IPS DF 4.7 (cell line): ENCODE measurements at regions not wholly inside any gene's neighbourhood (a gene's known extent, or its start where the extent isn't known, plus 50 kb on each side); places are given as distances from the start of the nearest gene placed in this dataset.
"Not testable (repeated sequence)": the region's sequence is repeated elsewhere in the genome, so short reads cannot be mapped to it uniquely, and the experiment has no call there.

Source experiments
- DNase-seq: peaks from one replicate; pipeline ENCODE4 v3.0.0-alpha.2; 2013; ENCODE audit warnings: low spot score; ENCODE audit errors: extremely low read depth

DNA sequence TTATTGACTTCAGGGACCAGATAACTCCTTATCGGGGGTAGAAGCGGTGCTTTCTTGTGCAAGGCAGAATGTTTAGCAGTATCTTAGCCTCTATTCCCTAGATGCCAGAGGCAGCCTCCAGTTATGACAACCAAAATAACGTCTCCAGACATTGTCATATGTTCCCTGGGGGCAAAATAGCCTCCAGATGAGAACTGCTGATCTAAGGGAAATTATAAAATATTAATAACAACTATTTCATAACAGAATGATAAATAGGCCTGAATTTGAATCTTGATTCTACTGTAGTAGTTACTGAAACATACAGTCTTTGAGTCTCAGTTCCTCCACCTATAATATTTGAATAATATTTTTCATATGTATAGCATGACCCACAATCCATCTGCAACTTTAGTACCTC lies 1431.3 kb downstream of the ZPLD1 start:
- DNase-seq: no peak

DNA sequence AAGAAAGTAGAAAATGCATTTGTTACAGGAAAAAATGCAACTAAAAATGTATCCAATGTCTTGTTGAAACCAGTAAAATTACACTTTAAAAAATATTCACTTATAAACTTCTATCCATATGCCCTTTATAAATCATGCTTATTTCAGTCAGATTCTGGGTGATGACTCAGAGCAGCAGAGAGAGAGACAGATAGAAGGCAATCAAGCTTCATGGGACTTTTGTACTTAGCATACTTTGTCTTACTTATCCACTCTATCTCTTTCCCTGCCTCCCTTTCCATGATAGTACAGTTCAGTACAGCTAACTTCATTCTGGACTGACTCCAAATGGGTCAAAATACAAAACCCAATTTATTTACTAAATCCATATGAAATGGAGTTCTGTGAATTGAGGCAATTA lies 1438.2 kb downstream of the ZPLD1 start:
- no peak for DNase-seq

DNA sequence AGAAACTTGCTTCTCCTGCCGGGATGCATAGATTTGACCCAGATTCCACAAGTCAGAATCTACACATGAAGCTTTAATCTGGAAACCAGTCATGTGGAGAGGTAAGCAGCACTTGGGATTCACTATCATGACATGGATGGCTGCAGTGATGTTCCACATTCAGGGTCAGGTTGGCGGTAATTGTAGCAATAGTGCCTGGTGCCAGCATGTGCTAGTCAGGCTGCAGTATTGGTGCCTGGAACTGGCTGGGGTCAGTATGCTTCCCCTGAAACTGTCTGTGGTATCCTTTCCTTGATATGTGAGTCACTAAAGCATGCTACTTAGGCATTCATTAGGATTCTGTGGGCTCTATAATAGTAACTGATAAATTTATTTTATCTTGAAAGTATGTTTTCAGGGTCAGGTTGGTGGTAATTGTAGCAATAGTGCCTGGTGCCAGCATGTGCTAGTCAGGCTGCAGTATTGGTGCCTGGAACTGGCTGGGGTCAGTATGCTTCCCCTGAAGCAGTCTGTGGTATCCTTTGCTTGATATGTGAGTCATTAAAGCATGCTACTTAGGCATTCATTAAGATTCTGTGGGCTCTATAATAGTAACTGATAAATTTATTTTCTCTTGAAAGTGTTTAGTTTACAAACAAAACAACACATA lies 1439.2 kb downstream of the ZPLD1 start:
- no peak for DNase-seq

- not testable (repeated sequence) for DNase-seq
Measured at GRCh38 chr3:103881809-103882208, 1447.0 kb downstream of the ZPLD1 start.

GRCh38 chr3:103889675-103890074 lies 1454.9 kb downstream of the ZPLD1 start:
- DNase-seq: no peak

- DNase-seq: no peak
Measured at GRCh38 chr3:103894162-103894822, 1459.5 kb downstream of the ZPLD1 start.

DNA sequence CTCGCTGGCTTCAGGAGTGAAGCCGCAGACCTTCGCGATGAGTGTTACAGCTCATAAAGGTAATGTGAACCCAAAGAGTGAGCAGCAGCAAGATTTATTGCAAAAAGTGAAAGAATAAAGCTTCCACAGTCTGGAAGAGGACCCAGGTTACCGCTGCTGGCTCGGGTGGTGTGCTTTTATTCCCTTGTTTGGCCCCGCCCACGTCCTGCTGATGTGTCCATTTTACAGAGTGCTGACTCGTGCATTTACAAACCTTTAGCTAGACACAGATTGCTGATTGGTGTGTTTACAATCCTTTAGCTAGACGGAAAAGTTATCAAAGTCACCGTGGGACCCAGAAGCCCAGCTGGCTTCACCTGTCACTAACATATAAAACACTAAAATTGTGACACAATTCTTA lies 1464.5 kb downstream of the ZPLD1 start:
- no peak for DNase-seq

GRCh38 chr3:103904991-103905390 lies 1461.7 kb upstream of the ALCAM start:
- DNase-seq: no peak

DNA sequence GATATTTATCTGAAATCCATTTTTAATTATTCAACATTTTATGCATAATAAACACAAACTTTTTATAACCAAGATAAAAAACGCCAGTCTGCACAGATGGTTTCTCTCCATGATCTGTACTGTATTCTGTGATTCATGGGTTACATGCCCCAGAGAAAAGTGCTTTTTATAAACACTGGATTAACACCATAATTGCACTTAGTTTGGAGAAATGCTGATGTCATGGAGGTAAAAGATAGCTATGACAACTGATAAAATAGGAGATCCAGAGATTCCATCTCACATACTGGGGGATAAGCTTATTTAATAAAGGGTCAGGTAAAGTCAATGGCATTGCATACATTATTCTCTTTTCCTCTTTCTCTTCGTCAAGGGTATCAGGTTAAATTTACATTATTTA lies 1460.4 kb upstream of the ALCAM start:
- no peak for DNase-seq

- no peak for DNase-seq
Measured at GRCh38 chr3:103906808-103907207, 1459.9 kb upstream of the ALCAM start.

- no peak for DNase-seq
Measured at GRCh38 chr3:103907567-103907966, 1459.1 kb upstream of the ALCAM start.

GRCh38 chr3:103909395-103909794 lies 1457.3 kb upstream of the ALCAM start:
- no peak for DNase-seq

DNA sequence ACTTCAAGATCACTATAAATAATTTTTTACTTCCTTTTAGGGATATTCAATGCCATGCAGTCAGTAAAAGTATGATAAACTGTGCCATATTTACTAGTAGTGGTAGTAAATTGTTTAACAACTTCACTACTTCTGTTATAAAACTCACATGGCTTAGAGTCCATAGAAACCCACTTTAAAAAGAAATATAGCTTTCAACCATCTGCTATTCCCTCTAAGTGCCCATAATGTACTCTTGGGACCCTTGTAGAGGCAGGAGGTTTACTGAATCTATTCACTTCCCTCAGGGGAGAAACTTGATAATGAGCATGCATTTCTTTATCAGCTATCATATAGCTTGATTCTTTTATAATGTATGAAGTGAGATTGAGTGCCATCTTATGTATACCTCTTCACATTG lies 1448.4 kb upstream of the ALCAM start:
- no peak for DNase-seq

GRCh38 chr3:103919327-103919726 lies 1447.4 kb upstream of the ALCAM start:
- DNase-seq: no peak

- DNase-seq: no peak
Measured at GRCh38 chr3:103923907-103924306, 1442.8 kb upstream of the ALCAM start.

- no peak for DNase-seq
Measured at GRCh38 chr3:103924544-103924943, 1442.2 kb upstream of the ALCAM start.

DNA sequence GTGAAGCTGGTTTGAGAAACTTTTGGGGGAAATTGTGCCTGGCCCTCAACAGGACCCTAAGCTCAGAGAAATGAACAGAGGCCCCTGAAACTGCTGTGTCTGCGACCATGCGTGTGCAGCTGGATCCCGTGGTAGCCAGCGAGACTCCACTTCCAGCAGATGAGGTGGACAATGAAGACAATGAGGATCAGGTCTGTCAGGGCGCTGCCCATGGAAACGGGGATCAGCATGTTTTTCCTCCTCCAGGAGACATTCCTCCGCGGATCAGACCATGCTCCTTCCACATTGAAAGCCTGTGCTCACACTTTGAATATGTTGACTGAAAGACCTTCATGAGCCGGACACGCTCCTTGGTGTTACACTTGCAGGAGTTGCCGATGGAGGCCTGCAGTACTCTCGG lies 1439.8 kb upstream of the ALCAM start:
- no peak for DNase-seq

GRCh38 chr3:103927896-103928295 lies 1438.8 kb upstream of the ALCAM start:
- DNase-seq: no peak

DNA sequence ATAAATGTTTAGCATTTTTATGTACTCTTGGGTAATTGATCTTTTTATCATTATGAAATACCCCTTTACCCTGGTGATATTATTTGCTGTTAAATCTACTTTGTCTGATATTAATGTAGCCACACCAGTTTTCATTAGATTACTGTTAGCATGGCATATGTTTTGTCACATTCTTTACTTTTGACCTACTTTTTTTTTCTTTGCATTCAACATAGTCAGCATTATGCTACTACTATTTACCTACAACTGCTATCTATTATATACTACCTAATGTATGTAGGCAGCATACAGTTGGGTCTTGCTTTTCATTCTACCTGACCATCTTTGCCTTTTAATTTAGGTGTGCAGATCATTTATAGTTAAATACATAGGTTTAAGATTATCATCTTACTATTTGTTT lies 1429.6 kb upstream of the ALCAM start:
- DNase-seq: no peak

- DNase-seq: no peak
Measured at GRCh38 chr3:103947062-103947461, 1419.6 kb upstream of the ALCAM start.

DNA sequence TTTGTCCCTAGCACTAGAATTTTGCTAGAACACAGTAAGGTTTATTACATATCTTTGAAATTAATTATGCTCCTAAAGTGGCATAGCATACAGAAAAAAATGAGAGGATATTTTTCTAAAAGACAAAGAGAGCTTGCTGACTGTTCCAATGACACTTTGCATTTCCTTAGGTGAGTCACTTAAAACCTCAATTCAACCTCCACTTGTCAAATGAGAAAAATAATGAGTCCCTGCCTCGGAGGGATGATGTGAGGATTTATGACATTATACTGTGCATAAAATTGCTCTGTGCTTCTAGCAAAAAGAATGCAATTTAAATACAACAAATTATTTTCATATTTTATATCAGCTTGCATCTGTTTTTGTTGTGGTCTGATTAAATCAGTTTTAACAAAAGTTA lies 1417.0 kb upstream of the ALCAM start:
- DNase-seq: no peak

GRCh38 chr3:103950676-103951075 lies 1416.0 kb upstream of the ALCAM start:
- no peak for DNase-seq

DNA sequence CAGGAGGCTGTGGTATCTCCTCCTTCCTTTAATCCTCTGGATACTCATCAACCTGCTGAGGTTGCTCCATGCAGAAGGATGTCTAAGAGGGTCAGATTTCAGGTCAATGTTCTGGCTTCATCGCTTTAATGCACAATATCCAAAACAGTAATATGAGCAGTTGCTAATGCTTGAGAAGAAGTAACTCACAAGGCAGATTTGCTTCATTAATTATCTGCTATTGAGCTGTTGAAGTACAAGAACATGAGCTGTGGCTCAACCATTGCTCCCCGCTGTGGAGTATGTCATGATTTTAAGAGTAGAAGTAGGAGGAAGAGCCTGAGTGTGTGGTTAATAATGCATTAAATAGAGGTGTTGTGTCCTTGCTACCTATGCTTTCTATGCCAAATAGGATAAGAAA lies 1412.9 kb upstream of the ALCAM start:
- no peak for DNase-seq
